ENCODE measurements at regions not wholly inside any gene's neighbourhood (a gene's known extent, or its start where the extent isn't known, plus 50 kb on each side); places are given as distances from the start of the nearest gene placed in this dataset.
"Not testable (repeated sequence)": the region's sequence is repeated elsewhere in the genome, so short reads cannot be mapped to it uniquely, and the experiment has no call there.

DNA sequence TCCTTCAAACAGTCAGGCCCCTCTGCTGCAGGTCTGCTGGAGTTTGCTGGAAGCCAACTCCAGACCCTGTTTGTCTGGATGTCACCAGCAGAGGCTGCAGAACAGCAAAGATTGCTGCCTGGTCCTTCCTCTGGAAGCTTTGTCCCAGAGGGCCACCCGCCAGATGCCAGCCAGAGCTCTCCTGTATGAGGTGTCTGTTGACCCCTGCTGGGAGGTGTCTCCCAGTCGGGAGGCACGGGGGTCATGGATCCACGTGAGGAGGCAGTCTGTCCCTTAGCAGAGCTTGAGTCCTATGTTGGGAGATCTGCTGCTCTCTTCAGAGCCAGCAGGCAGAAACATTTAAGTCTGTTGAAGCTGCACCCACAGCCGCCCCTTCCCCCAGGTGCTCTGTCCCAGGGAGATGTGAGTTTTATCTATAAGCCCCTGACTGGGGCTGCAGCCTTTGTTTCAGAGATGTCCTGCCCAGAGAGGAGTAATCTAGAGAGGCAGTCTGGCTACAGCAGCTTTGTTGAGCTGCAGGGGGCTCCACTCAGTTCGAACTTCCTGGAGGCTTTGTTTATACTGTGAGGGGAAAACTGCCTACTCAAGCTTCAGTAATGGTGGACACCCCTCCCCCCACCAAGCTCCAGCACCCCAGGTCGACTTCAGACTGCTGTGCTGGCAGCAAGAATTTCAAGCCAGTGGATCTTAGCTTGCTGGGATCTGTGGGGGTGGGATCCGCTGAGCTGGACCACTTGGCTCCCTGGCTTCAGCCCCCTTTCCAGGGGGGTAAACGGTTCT is 72.1 kb downstream of the OGFRL1 start:
- DNase-seq = not testable (repeated sequence)

GRCh38 chr6:71364889-71365542 is 76.4 kb downstream of the OGFRL1 start:
- no peak for DNase-seq

- DNase-seq = no peak
Observed at GRCh38 chr6:71367756-71368155, 79.1 kb downstream of the OGFRL1 start.

DNA sequence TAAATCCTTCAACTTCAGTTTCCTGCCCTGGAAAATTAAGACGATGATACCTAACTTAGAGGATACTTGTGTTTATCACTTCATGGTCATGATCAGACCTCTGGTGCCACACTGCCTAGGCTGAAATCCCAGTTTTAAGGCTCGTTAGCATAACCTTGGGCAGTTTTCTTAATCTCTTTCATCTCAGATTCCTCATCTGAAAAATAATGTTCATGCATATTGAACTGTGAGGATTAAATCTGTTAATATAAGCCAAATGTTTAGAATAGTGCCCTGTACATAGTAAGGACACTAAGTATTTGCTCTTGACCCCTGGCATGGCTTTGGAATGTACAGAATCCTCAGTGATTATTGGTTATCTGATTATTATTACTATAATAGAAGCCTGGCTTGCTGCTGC is 79.7 kb downstream of the OGFRL1 start:
- DNase-seq = no peak

- DNase-seq = no peak
Observed at GRCh38 chr6:71371559-71371958, 82.9 kb downstream of the OGFRL1 start.

GRCh38 chr6:71373943-71374342 is 85.3 kb downstream of the OGFRL1 start:
- DNase-seq = no peak

DNA sequence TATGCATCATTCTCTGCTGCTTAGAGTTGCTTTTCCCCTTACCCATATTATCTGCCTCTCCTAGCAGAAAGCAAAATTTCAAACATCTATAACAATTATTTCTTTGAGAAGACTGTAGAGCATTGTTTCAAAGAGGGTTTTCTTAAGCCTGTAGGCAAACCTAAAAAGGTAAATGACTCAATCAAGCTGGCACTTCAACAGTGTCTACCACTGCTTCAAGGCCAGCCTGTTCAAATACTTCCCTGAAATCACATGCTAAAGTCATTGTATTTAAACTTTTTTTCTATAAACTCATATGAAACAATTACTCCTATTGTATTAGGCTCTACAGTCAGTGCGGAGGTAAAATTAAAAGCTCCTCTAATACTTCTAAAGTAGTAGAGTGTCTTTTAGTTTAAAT is 87.1 kb downstream of the OGFRL1 start:
- DNase-seq = no peak

- DNase-seq = no peak
Observed at GRCh38 chr6:71376830-71377229, 88.2 kb downstream of the OGFRL1 start.

- DNase-seq = no peak
Observed at GRCh38 chr6:71383476-71383875, 94.9 kb downstream of the OGFRL1 start.

GRCh38 chr6:71383901-71384489 is 95.4 kb downstream of the OGFRL1 start:
- DNase-seq = no peak

GRCh38 chr6:71385111-71385822 is 96.7 kb downstream of the OGFRL1 start:
- no peak for DNase-seq

DNA sequence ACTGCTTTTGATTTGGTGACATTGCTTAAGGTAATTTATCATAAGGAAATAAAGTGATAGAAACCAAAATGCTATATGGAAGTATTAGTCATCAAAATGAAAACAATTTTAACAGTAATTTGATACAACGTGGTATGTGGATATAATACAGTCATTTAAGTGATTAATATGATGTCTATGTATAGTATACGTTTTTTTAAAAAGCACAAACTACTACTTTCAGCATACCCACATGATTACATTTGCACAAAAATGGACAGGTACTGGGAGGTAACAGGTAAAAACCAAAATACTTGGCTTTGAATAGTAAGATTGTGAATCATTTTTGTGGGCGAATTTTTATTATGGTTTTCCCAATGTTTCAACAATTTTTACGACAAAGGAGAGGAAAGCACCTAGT is 97.6 kb downstream of the OGFRL1 start:
- DNase-seq = no peak

- no peak for DNase-seq
Observed at GRCh38 chr6:71387179-71387578, 98.6 kb downstream of the OGFRL1 start.

- DNase-seq = no peak
Observed at GRCh38 chr6:71388068-71388744, 99.6 kb downstream of the OGFRL1 start.

GRCh38 chr6:71388856-71389527 is 100.4 kb downstream of the OGFRL1 start:
- DNase-seq = no peak

DNA sequence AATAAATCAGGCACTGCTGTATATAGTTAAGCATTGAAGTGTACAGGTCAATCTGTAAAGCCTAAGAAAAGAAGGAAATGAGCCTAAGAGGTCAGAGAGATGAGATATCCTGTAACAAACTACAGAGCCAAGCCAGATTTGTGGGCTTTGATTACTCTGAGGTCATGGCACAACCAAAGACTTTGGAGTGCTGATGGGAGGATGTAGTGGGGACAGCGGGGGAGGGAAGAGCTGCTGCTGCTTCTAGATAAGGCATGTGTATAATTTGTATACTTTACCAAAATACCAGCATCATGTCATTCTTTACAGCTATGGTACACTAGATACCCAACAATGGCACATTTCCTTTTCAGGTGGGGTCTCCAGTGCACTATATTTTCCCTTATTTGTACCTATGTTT is 102.5 kb downstream of the OGFRL1 start:
- DNase-seq = no peak

- DNase-seq = no peak
Observed at GRCh38 chr6:71392276-71392675, 103.7 kb downstream of the OGFRL1 start.

GRCh38 chr6:71393471-71393870 is 104.9 kb downstream of the OGFRL1 start:
- no peak for DNase-seq

DNA sequence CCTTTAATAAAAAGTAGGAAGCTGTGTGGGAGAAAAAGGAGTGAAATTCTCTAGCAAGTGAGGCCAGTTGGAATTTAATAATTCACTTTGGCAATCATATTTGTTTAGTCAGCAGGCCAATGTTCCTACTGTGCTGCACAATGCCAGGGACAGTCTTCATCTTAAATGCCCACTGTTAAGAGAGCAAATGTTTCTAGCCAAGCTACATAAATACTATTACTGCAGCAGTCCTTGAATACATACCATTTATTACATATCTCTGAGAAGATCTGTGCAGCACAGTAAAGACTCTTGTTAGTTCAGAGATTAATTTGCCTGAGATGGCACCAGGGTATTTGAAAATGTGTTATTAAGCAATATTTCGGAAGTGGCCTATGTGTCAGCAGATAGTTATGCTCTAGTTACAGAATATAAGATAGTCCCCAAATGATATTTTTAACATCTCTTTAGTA is 105.4 kb downstream of the OGFRL1 start:
- no peak for DNase-seq

DNA sequence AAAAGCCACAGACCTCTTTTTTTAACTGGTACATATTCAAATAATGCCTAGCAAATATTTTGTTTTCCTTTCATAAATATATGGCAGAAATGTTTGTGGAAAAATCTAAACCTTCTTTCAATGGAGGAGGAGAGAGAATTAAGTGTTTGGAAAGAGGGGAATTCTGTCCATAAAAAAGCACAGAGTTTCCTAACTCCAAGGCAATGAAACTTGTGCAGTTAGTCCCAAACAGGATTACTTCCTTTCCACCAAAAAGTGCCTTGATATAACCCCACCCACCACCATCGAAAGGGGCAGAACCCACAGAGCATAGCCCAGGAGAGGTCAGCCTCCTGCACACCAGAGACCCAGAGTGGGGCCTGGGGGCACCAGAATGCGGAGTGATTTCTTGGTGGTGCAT is 106.3 kb downstream of the OGFRL1 start:
- no peak for DNase-seq

GRCh38 chr6:71395731-71396409 is 107.3 kb downstream of the OGFRL1 start:
- DNase-seq = no peak

GRCh38 chr6:71396410-71396801 is 107.8 kb downstream of the OGFRL1 start:
- no peak for DNase-seq

All from GF-D8 (cell line).